Right lobe of liver (tissue), 4 donors: ENCODE measurements at regions not wholly inside any gene's neighbourhood (a gene's known extent, or its start where the extent isn't known, plus 50 kb on each side); places are given as distances from the start of the nearest gene placed in this dataset.

ENCODE experiments used
- POLR2A ChIP-seq: fragments of 450-650 bp; IDR thresholded peaks from one replicate; pipeline ENCODE4 v1.6.1; 2017; ENCODE audit warnings: antibody characterized with exemption, mild to moderate bottlenecking
- TF ChIP-seq, protein P1 (sequence below), 4 donors: fragments of 200-600 bp in 3 of 4; fragments of 450-650 bp in 1 of 4; IDR thresholded peaks; one replicate each; pipeline versions ENCODE4 v1.5.1 to v1.8.0; 2016 to 2022; ENCODE audit warnings: antibody characterized with exemption in 4 of 4, mild to moderate bottlenecking in 2 of 4
- donor health status: DM: no; HTN: no; CAD: no.
- donor health status: DM: no; HTN: no; CAD: no.
- donor health status: DM: no; HTN: yes; CAD: no.

- TF ChIP-seq, protein P1, sequence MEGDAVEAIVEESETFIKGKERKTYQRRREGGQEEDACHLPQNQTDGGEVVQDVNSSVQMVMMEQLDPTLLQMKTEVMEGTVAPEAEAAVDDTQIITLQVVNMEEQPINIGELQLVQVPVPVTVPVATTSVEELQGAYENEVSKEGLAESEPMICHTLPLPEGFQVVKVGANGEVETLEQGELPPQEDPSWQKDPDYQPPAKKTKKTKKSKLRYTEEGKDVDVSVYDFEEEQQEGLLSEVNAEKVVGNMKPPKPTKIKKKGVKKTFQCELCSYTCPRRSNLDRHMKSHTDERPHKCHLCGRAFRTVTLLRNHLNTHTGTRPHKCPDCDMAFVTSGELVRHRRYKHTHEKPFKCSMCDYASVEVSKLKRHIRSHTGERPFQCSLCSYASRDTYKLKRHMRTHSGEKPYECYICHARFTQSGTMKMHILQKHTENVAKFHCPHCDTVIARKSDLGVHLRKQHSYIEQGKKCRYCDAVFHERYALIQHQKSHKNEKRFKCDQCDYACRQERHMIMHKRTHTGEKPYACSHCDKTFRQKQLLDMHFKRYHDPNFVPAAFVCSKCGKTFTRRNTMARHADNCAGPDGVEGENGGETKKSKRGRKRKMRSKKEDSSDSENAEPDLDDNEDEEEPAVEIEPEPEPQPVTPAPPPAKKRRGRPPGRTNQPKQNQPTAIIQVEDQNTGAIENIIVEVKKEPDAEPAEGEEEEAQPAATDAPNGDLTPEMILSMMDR (IDR thresholded peaks at IDR 0.05), result no peak
- TF ChIP-seq POLR2A, result no peak
Measured at GRCh38 chr6:149127212-149127611, 190.3 kb upstream of the TAB2 start.
